GM10248 (cell line): ENCODE measurements at regions not wholly inside any gene's neighbourhood (a gene's known extent, or its start where the extent isn't known, plus 50 kb on each side); places are given as distances from the start of the nearest gene placed in this dataset.

Source experiments
- CTCF ChIA-PET: fragments of 300-600 bp; sonication (Branson Sonifier 250); formaldehyde crosslinking; extraction: SDS; loops from one replicate; lab custom pipeline; 2021; ENCODE audit warnings: antibody characterized with exemption; lab: Yijun Ruan, JAX
- POLR2A ChIA-PET: fragments of 350-650 bp; sonication (Branson Sonifier 250); formaldehyde crosslinking; extraction: SDS; loops from one replicate; lab custom pipeline; 2020; ENCODE audit warnings: antibody characterized with exemption; lab: Yijun Ruan, JAX
- DNase-seq: peaks from one replicate; pipeline ENCODE4 v3.0.0; 2012; ENCODE audit errors: extremely low spot score
- CTCF ChIP-seq: IDR thresholded peaks from 2 replicates; pipeline ENCODE4 v1.5.1; 2012; ENCODE audit warnings: mild to moderate bottlenecking, low read depth; ENCODE audit errors: extremely low read depth, missing control alignments, control extremely low read depth

GRCh38 chr18:73952296-73952946 lies 195.2 kb downstream of the FBXO15 start:
- ChIA-PET POLR2A (no interaction called here), CTCF (interaction anchor here (1.0 to 1.5 kb wide), 2 partner anchors 9 to 13 kb away, joined by 3 to 4 read pairs; no protein-coding TSS in a partner anchor)
- TF ChIP-seq CTCF: no peak
- DNase-seq: no peak

DNA sequence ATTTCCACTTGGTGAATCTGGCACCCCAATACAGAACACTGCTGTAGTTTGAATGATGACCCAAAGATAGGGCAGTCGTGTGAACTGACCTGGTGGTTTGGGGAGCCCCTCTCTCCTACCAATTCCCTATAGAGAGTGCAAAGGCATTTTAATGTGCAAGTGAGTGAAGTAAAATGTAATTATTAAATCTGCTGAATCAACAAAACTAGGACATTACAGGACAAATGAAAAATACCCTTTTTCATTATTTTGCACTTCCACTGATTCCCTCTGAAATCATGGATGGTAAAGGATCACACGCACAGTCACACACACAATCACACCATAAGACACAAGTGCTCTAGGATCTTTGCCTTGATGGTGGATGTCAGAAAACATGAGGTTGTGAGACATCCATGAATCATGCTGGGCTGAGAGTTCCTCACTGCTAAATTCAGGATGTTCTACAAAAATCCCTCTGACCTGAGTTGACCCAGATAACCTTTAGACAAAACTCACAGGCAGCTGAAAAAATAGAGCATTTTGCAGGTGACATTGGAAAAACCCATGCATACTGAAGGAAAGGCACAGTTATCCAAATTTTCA lies 197.4 kb downstream of the FBXO15 start:
- TF ChIP-seq CTCF: no peak
- CTCF ChIA-PET: no interaction called here

GRCh38 chr18:73948497-73948896 lies 199.1 kb downstream of the FBXO15 start:
- TF ChIP-seq CTCF: no peak
- POLR2A ChIA-PET: no interaction called here
- CTCF ChIA-PET: interaction anchor here (0.8 to 2.3 kb wide), 5 partner anchors 10 to 106 kb away, joined by 3 to 5 read pairs (median 3); no protein-coding TSS in a partner anchor
- no peak for DNase-seq

More for the DNA sequence above, 197.4 kb downstream of the FBXO15 start:
- no peak for DNase-seq
- POLR2A ChIA-PET: no interaction called here

- ChIA-PET CTCF (interaction anchor here (0.8 to 2.3 kb wide), 5 partner anchors 9 to 105 kb away, joined by 3 to 5 read pairs (median 3); no protein-coding TSS in a partner anchor), POLR2A (no interaction called here)
- DNase-seq: no peak
- no peak for TF ChIP-seq CTCF
These were observed 199.6 kb downstream of the FBXO15 start for GRCh38 chr18:73948084-73948483.

- no peak for TF ChIP-seq CTCF
- no peak for DNase-seq
- POLR2A ChIA-PET: no interaction called here
- CTCF ChIA-PET: interaction anchor here (1.4 to 2.3 kb wide), 5 partner anchors 8 to 82 kb away, joined by 3 to 6 read pairs (median 4); no protein-coding TSS in a partner anchor
These were observed 200.3 kb downstream of the FBXO15 start for GRCh38 chr18:73947180-73947921.

- ChIA-PET POLR2A (no interaction called here), CTCF (interaction anchor here (2.1 kb wide), 1 partner anchor 13 kb away, joined by 6 read pairs; no protein-coding TSS in a partner anchor)
- no peak for DNase-seq
- no peak for TF ChIP-seq CTCF
These were observed 202.4 kb downstream of the FBXO15 start for GRCh38 chr18:73945130-73945792.
